Ovary (tissue), 3 donors: ENCODE measurements at regions not wholly inside any gene's neighbourhood (a gene's known extent, or its start where the extent isn't known, plus 50 kb on each side); places are given as distances from the start of the nearest gene placed in this dataset.

ENCODE experiments used
- CTCF ChIP-seq, 3 donors: fragments of 450-650 bp in 2 of 3; fragments of 200-600 bp in 1 of 3; IDR thresholded peaks; one replicate each; pipeline versions ENCODE4 v1.5.1 to v1.8.0; 2016 to 2022; ENCODE audit warnings: antibody characterized with exemption in 3 of 3, mild to moderate bottlenecking in 1 of 3
- POLR2A ChIP-seq: fragments of 450-650 bp; IDR thresholded peaks from one replicate; pipeline ENCODE4 v1.6.1; 2017; ENCODE audit warnings: antibody characterized with exemption, mild to moderate bottlenecking, moderate library complexity
- donor health status: DM: no; HTN: no; CAD: no.

GRCh38 chr2:3944071-3944470 lies 240.7 kb downstream of the DCDC2C start:
- no peak for TF ChIP-seq CTCF (IDR thresholded peaks at IDR 0.05)
- no peak for TF ChIP-seq POLR2A
